ENCODE measurements at regions not wholly inside any gene's neighbourhood (a gene's known extent, or its start where the extent isn't known, plus 50 kb on each side); places are given as distances from the start of the nearest gene placed in this dataset.

DNA sequence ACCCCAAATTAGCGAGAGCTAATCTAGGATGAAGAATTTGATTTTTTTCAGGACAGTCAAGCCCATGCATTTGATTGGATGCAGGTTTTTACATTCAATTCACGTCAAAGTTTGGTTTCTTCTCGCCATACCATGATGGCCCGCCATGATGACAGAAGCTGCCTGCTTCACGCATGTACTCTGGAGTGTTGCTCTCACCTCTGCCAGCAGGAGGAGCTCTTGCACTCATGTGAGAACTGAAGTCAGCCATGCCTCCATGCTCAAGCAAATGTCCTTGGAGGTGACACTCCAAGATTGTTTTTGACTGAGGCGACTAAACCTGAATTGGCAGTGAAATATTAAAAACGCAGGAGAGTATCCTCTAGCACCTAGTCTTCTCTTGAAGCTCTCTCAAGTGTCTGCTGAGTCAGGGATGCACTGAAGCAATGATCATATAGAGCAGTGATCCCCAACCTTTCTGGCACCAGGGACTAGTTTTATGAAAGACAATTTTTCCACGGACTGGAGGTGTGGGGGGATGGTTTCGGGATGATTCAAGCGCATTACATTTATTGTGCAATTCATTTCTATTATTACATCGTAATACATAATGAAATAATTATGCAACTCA lies 120.9 kb downstream of the SAMMSON start:
- peak; percentile 70 for DNase-seq (ENCODE audit: low read depth)

DNA sequence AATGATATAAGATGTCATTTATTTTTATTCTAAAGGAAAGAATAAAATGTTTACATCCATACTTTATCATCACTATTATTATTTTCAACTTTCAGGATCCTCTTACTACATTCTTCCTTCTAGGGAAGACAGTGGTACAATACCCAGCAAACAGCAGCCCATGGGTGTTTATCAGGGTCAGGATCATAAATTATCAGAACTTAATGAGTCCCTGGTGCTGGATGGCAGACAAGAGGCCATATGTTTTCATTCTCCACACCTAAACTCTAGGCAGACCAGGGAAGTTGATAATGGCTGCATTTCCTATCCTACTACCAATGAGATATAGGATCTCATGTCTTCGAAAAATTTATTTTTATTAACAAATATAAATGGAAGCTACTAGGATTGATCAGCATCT lies 127.7 kb downstream of the SAMMSON start:
- no peak for DNase-seq (ENCODE audit: low read depth)

DNA sequence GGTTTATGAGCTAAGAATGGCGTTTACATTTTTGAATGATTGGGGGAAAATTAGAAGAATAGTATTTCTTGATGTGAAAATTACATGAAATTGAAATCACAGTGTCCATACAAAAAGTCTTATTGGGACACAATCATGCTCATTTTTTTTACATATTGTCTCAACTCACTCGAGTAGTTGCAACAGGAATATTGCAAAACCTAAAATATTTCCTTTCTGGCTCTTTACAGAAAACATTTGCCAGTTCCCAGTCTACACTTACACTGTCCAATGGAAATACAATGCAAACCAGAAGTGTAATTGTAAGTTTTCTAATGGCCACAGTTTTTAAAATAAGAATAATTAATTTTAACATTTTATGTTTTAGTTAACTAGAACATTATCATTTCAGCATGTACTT lies 137.8 kb downstream of the SAMMSON start:
- DNase-seq (ENCODE audit: low read depth): no peak

- DNase-seq (ENCODE audit: low read depth): no peak
Observed at GRCh38 chr3:70138606-70139005, 139.1 kb downstream of the SAMMSON start.
